SU-DHL-6 (cell line): ENCODE measurements at regions not wholly inside any gene's neighbourhood (a gene's known extent, or its start where the extent isn't known, plus 50 kb on each side); places are given as distances from the start of the nearest gene placed in this dataset.

Source experiments
- H2AFZ ChIP-seq: fragments of 200-600 bp; sonication (generic); 2 replicates; pipeline ENCODE4 v1.6.1; 2014; ENCODE audit warnings: low read depth, mild to moderate bottlenecking, moderate library complexity, mixed read lengths, antibody characterized with exemption, low read length; ENCODE audit not compliant: severe bottlenecking
- H3F3A ChIP-seq: fragments of 200-600 bp; shearing (Covaris generic); 2 replicates; pipeline ENCODE4 v1.6.0; 2016; ENCODE audit warnings: antibody characterized with exemption, mild to moderate bottlenecking; ENCODE audit not compliant: insufficient read depth
- H3K27ac ChIP-seq: fragments of 200-600 bp; sonication (generic); 2 replicates; pipeline ENCODE4 v1.5.1; 2016; ENCODE audit warnings: low read depth, mild to moderate bottlenecking, low read length, moderate library complexity, mixed read lengths
- H3K27me3 ChIP-seq: fragments of 200-600 bp; sonication (generic), shearing (Covaris generic); 2 replicates; pipeline ENCODE4 v1.6.0; 2014; ENCODE audit warnings: mild to moderate bottlenecking, low read length
- H3K36me3 ChIP-seq: fragments of 200-600 bp; sonication (generic); 2 replicates; pipeline ENCODE4 v1.6.1; 2014; ENCODE audit warnings: mild to moderate bottlenecking, low read length, mixed read lengths
- H3K4me2 ChIP-seq: fragments of 300-600, 200-600 bp; shearing (Covaris generic), sonication (generic); 2 replicates; pipeline ENCODE4 v1.6.0; 2014; ENCODE audit warnings: low read length, low read depth, mild to moderate bottlenecking; ENCODE audit not compliant: poor library complexity, severe bottlenecking
- H3K4me3 ChIP-seq: fragments of 200-600 bp; sonication (generic); 2 replicates; pipeline ENCODE4 v1.5.1; 2014; ENCODE audit warnings: antibody characterized with exemption, low read length, mild to moderate bottlenecking, mixed read lengths; ENCODE audit not compliant: insufficient read depth, poor library complexity, severe bottlenecking
- H3K79me2 ChIP-seq: fragments of 200-600 bp; sonication (generic); 2 replicates; pipeline ENCODE4 v1.6.1; 2014; ENCODE audit warnings: mild to moderate bottlenecking, low read length, moderate library complexity; ENCODE audit not compliant: insufficient read depth
- H3K9ac ChIP-seq: fragments of 200-600 bp; sonication (generic); 2 replicates; pipeline ENCODE4 v1.7.0; 2014; ENCODE audit warnings: mild to moderate bottlenecking, low read length
- H3K9me2 ChIP-seq: fragments of 200-600 bp; sonication (generic); replicated peaks from 2 replicates; pipeline ENCODE4 v1.6.1; 2014; ENCODE audit warnings: low read length; ENCODE audit not compliant: insufficient read depth
- H3K9me3 ChIP-seq: fragments of 200-600 bp; sonication (generic); 2 replicates; pipeline ENCODE4 v1.6.1; 2014; ENCODE audit warnings: low read length, mixed read lengths; ENCODE audit not compliant: insufficient read depth
- H4K20me1 ChIP-seq: fragments of 200-600 bp; sonication (generic); 2 replicates; pipeline ENCODE4 v1.6.1; 2014; ENCODE audit warnings: low read depth, mild to moderate bottlenecking, antibody characterized with exemption, low read length, moderate library complexity, mixed read lengths
- EZH2phosphoT487 ChIP-seq: fragments of 200-600 bp; sonication (generic), shearing (Covaris generic); conservative IDR thresholded peaks from 2 replicates; pipeline ENCODE4 v1.6.1; 2018; ENCODE audit warnings: mild to moderate bottlenecking, antibody characterized with exemption, low read length, moderate library complexity, mixed read lengths
- TF ChIP-seq, protein P1 (sequence below): fragments of 200-600 bp; sonication (generic); IDR thresholded peaks from one replicate; pipeline ENCODE4 v1.5.1; 2017; ENCODE audit warnings: antibody characterized with exemption, mild to moderate bottlenecking, low read length, moderate library complexity; ENCODE audit not compliant: insufficient read depth, poor library complexity, severe bottlenecking

DNA sequence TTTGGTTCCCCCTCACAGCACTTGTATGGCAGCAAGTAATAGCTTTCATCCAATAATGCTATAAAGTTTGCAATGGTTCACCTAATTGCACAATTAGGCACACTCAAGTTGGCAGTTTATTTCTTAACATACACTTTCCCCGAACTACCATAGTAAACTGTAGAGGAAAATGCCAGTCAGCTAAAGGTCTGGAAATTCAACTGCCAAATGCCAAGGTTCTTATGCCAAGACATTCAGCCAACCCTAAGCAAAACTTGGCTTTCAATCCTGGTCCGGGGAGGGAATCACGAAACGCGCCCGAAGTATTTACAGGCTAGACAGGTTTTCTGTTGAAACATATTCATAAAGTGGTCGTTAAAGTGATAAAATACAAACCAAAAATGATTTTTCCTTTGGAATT lies 1512.4 kb upstream of the FLRT2 start:
- Histone ChIP-seq H3K9me3 (no peaks in the 10 kb centered on the region; the same call in 1 of the 2 replicates), H3K9me2 (no peaks in the 10 kb centered on the region), H4K20me1 (no peaks in the 10 kb centered on the region), H3K79me2 (no peaks in the 10 kb centered on the region), H3K27me3 (no peaks in the 10 kb centered on the region), H3K9ac (no peak overlapping the region), H3K36me3 (no peaks in the 10 kb centered on the region), H3K4me3 (no peak overlapping the region), H3K4me2 (no peak overlapping the region), H3F3A (no peaks in the 10 kb centered on the region), H3K27ac (no peak overlapping the region), H2AFZ (no peak overlapping the region)
- TF ChIP-seq, protein P1, sequence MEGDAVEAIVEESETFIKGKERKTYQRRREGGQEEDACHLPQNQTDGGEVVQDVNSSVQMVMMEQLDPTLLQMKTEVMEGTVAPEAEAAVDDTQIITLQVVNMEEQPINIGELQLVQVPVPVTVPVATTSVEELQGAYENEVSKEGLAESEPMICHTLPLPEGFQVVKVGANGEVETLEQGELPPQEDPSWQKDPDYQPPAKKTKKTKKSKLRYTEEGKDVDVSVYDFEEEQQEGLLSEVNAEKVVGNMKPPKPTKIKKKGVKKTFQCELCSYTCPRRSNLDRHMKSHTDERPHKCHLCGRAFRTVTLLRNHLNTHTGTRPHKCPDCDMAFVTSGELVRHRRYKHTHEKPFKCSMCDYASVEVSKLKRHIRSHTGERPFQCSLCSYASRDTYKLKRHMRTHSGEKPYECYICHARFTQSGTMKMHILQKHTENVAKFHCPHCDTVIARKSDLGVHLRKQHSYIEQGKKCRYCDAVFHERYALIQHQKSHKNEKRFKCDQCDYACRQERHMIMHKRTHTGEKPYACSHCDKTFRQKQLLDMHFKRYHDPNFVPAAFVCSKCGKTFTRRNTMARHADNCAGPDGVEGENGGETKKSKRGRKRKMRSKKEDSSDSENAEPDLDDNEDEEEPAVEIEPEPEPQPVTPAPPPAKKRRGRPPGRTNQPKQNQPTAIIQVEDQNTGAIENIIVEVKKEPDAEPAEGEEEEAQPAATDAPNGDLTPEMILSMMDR = no peak
- TF ChIP-seq EZH2phosphoT487 = no peak

DNA sequence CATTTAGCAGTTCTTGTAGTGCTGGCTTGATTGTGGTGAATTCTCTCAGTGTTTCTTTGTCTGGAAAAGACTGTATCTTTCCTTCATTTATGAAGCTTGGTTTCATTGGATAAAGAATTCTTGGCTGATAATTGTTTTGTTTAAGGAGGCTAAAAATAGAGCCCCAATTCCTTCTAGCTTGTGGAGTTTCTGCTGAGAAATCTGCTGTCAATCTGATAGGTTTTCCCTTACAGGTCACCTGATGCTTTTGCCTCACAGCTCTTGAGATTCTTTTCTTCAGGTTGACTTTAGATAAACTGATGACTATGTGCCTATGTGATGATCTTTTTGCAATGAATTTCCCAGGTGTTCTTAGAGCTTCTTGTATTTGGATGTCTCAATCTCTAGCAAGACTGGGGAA lies 1508.5 kb upstream of the FLRT2 start:
- H3K9ac ChIP-seq = no peak overlapping the region
- H3K9me2 ChIP-seq = no peaks in the 10 kb centered on the region
- H3K9me3 ChIP-seq = no peaks in the 10 kb centered on the region; the same call in 1 of the 2 replicates
- no peak overlapping the region for H3K27ac ChIP-seq
- H4K20me1 ChIP-seq = no peaks in the 10 kb centered on the region
- no peaks in the 10 kb centered on the region for H3K36me3 ChIP-seq
- no peak overlapping the region for H3K4me3 ChIP-seq
- TF ChIP-seq, protein P1 = no peak
- no peak for TF ChIP-seq EZH2phosphoT487
- no peak overlapping the region for H3K4me2 ChIP-seq
- H3K79me2 ChIP-seq = no peaks in the 10 kb centered on the region
- H3K27me3 ChIP-seq = no peaks in the 10 kb centered on the region
- no peak overlapping the region for H2AFZ ChIP-seq
- no peaks in the 10 kb centered on the region for H3F3A ChIP-seq

DNA sequence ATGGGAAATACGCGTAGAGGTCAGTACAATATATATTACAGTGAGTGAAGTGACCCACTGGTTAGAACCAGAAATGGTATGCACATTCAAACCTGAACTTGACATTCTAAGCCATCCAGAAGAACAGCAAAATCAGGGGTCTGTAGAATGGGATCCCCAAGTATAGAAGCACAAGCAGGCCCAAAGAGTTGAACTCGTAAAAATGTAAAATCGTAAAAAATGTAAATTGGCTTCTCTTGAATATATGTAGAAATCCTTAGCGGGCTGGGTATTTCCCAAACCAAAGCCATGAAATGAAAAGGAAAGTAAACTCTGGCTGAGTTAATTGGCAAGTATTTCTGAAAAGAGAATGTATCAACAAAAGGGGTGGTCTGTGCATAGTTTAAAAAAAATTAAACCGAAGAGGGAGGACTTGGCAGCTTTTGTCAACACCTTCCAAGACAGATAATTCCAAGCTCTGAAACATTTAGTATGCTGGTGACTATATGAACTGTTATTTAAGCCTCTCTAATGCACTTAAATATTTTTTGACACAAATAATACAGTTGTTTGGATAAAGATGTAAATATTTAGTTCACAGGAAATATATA lies 1505.6 kb upstream of the FLRT2 start:
- Histone ChIP-seq H4K20me1 (no peaks in the 10 kb centered on the region), H3K79me2 (no peaks in the 10 kb centered on the region), H3F3A (no peaks in the 10 kb centered on the region), H3K36me3 (no peaks in the 10 kb centered on the region), H3K27me3 (no peaks in the 10 kb centered on the region), H3K9me2 (no peaks in the 10 kb centered on the region), H3K4me3 (no peak overlapping the region), H3K4me2 (no peak overlapping the region), H2AFZ (no peak overlapping the region), H3K9me3 (no peaks in the 10 kb centered on the region; the same call in 1 of the 2 replicates), H3K27ac (no peak overlapping the region), H3K9ac (no peak overlapping the region)
- TF ChIP-seq, protein P1 = no peak
- TF ChIP-seq EZH2phosphoT487 = no peak
